GM21825 (cell line): ENCODE measurements at regions not wholly inside any gene's neighbourhood (a gene's known extent, or its start where the extent isn't known, plus 50 kb on each side); places are given as distances from the start of the nearest gene placed in this dataset.
"Not testable (repeated sequence)": the region's sequence is repeated elsewhere in the genome, so short reads cannot be mapped to it uniquely, and the experiment has no call there.

Experiments
- ATAC-seq: cut with Tn5 transposase; IDR thresholded peaks from one replicate; pipeline ENCODE4 v1.9.1; 2021; ENCODE audit warnings: mild to moderate bottlenecking, moderate library complexity; ENCODE audit not compliant: unreplicated experiment

DNA sequence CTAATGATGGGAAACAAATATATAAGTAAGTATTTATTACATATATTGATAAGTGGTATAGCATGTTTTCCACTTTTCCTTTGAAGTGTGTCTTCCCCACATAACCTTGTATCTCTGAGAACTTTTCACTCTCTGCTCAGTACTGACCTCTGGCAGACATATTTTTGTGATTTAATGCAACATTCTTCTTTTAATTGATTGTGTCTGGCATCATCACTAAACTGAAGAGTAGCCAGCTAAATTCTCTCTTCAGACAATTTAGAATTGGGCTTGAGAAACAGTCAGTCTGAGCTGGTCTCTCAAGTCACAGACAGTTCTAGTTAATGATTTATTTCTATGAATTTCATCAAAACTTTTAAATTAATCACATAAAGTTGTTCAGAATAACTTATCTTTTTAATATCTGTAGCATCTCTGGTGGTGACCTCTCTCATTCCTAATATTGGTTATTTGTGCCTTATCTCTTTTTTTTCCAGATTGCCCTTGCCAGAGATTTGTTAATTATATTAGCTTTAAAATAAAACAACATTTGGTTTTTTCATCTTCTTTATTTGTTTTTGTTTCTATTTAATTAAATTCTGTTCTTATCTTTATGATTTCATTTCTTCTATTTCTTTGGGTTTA lies 230.0 kb upstream of the VLDLR start:
- not testable (repeated sequence) for ATAC-seq

DNA sequence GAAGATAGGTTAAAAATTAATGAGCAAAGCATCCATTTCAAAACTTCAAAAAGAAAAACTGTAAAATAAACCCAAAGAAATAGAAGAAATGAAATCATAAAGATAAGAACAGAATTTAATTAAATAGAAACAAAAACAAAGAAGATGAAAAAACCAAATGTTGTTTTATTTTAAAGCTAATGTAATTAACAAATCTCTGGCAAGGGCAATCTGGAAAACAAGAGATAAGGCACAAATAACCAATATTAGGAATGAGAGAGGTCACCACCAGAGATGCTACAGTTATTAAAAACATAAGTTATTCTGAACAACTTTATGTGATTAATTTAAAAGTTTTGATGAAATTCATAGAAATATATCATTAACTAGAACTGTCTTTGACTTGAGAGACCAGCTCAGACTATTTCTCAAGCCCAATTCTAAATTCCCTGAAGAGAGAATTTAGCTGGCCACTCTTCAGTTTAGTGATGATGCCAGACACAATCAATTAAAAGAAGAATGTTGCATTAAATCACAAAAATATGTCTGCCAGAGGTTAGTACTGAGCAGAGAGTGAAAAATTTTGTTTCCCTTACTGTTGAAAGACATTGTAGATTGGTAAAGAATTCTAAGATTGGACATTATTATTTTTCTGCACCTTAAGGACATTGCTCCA lies 227.4 kb upstream of the VLDLR start:
- not testable (repeated sequence) for ATAC-seq

DNA sequence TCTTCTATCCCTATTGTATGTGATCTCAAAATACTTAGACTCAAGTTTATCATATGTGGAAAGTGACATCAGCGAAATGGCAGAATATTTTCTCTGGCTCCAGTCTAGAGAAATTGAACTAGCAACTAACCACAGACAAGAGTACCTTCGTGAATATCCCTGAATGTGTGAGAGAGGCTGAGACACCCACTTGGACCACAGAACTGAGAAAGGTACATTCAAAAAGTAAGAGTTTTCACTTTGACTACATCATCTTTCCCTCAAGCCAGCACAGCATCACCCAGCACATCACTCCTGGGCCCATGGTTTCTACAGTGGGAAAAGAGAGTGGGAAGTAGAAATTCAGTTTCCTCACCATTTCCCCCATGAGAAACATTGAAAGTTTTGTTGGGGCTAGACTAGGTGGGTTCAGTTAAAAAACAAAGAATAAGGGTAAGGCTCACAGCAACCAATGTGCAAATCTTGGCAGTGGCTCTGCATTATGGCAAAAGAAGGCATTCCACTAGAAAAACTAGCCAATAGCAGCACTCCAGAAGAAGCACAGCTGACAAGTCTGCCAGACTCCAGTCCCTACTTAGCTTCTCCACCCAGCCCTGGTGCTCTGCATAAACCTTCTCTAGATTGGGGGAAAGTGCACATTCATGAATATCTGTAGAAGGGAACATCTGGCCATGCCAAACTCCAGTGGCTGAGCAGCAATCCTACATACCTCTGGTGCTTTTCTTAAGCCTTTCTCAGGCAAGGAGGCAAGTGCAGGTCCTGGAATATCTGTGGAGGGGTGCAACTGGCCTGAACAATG lies 225.6 kb upstream of the VLDLR start:
- ATAC-seq = no peak

DNA sequence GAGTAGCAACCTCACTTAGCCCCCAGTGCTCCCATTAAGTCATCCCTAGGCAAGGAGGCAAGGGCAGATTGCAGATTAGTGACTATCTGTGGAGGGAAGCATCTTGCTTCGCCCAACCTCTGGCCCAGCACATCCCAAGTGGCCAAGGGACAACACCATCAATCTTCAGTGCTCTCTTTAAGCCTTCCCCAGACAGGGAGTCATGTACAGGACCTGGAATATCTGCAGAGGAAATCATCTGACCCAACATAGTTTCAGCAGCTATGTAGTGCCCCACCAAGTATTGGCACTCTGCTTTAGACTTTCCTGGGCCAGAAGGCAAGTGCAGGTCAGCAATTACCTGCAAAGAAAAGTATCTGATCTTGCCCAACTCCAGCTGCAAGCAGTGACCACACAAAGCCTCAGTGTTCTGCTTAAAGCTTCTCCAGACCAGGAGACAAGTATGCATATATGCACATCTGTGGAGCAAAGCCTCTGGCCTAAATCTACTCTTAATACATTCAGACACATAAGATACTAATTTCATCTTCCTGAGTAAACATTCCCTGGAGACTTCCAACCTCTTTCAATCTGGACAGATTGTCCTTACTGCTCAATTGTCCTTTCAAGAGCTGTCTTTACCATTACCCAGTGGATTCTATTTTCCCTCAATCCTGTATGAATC lies 224.8 kb upstream of the VLDLR start:
- ATAC-seq = no peak

DNA sequence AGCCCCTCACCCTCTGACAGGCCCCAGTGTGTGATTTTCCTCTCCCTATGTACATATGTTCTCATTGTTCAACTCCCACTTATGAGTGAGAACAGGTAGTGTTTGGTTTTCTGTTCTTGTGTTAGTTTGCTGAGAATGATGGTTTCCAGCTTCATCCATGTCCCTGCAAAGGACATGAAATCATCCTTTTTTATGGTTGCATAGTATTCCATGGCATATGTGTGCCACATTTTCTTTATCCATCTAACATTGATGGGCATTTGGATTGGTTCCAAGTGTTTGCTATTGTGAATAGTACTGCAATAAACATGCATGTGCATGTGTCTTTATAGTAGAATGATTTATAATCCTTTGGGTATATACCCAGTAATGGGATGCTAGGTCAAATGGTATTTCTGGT lies 223.7 kb upstream of the VLDLR start:
- not testable (repeated sequence) for ATAC-seq

DNA sequence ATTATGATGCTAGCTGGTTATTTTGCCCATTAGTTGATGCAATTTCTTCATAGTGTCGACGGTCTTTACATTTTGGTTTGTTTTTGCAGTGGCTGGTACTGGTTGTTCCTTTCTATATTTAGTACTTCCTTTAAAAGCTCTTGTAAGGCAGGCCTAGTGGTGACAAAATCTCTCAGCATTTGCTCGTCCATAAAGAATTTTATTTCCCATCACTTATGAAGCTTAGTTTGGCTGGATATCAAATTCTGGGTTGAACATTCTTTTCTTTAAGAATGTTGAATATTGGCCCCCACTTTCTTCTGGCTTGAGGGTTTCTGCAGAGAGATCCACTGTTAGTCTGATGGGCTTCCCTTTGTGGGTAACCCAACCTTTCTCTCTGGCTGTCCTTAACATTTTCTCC lies 219.8 kb upstream of the VLDLR start:
- ATAC-seq = not testable (repeated sequence)

DNA sequence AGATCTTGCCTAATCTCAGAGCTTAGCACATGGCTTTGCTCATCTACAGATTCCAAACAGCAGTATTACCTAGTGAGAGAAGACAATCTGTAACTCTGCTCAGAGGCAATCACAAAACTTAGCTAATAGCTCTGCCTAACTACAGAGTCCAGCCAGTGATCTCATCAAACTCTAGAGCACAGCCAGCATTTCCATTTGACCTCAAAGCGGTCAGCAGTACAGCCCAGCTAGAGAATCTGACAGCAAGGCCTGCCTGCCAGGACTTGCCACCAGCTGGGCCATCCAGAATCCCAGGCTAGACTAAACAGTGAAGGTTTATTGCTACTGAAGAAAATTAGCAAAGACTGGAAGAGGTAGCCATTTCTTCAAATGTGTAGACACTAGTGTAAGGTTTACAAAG lies 217.9 kb upstream of the VLDLR start:
- ATAC-seq = no peak

DNA sequence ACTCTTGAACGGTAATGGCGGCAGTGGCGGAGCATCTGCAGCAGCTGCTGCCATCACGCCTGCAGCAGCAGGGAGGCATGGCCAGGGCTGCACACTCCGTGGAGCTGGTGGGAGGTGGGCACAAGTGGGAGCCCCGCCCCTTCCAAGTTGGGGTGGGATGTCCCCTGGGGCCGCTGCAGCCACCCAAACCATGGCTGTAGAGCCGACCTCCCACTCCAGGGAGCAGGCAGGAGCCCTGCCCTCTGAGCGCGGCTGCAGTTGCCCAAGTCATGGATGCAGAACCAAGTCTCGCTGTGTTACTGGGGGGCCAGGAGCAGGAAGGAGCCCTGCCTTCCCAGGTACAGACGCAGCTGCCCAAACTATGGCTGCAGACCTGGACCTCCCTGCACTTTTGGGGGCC lies 215.3 kb upstream of the VLDLR start:
- ATAC-seq = no peak

DNA sequence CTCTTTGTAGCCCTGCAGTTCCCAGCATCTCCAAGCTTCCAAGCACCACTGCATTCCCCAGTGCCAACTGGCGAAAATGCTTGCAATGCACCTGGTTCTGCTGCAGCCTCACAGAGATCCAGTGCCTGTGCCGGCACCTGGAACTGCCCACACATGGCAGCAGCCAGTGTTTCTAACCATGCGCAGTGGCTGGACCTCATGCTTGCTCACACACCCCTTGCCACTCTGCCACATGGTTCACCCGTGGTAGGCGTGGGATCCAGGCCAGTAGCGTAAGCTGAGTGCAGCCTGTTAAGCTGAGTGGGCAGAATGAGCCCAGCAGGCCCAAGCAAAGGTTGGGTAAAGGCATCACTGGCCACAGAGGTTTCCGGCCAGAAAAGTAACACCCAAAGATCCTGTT lies 214.1 kb upstream of the VLDLR start:
- ATAC-seq = no peak

DNA sequence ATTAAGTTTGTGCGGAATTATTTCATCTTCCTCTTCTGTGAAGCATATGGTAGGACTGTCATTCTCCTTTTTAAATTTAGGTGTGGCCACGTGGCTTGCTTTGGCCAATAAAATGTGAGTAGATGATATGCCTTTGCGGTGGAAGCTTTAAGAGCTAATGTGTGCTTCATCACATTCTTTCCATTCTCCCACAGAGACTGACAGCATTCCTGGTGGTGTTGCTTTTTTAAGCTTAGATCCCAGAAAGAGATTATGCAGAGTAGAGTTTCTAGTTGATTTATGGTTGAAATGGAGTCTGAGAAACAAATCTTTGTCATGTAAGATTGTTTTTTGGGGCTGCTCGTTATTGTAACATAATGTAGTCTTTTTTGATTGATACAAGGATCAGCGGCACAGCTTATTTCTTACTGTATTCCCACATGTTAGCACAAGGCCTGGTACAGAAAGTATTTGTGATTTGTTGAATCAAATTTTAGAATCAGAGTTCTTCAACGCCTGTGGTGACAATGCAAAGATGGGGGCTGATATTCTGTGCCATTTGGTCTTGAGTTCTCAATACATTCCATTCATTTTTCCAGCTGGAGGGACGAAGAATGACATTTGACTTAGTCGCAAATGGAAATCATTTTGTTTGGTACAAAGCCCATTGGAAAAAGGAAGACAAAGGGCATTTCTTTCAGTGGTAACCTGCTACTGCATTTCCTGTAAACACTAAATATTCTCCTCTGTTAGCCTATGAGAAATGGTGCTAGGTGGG lies 209.9 kb upstream of the VLDLR start:
- no peak for ATAC-seq

DNA sequence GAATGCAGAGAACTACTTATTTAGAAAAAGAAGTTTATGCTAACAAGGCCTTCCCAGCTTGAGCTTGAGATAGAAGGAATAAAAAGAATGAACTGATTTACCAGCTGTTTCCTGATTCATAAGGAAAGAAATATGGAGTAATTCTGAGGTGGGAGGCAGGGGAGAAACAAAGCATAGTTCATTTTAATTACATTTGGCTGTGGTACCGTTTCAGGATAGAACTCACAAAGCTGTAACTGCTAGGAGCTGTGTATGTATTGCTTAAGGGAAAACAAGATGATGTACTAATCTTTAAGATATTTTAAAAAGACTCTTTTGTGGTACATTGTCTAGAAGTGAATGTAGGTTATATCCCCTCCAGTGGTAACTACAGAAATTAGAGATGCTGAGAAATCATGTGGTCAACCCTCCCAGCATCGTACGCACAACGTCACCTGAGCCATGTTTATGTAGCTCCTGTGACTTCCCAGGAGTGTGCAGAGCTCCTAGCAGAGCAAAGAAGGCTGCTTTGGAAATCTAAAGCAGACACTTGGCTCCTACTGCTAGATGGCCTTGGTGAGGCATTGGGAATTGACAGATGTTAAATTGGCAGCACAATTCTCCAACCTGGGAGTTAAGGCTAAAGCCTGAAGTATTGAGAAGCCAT lies 208.3 kb upstream of the VLDLR start:
- ATAC-seq = no peak

DNA sequence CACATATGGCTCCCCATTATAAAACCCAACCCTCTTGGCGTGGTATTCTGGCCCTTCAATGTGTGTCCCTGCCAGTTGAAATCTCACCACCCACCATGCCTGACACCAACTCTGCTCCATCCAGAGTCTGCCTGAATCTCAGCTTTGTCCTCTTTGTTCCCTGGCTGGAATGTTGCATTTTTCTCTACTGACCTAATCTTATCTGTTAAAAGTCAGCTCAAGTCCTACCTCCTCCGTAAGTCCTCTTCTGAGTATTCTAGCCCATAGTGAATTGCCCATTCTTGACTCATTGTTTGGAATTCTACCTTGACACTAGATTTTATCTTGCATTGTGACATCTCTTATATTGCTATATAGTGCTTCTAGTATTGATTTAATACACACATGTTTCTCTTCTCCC lies 207.1 kb upstream of the VLDLR start:
- no peak for ATAC-seq

DNA sequence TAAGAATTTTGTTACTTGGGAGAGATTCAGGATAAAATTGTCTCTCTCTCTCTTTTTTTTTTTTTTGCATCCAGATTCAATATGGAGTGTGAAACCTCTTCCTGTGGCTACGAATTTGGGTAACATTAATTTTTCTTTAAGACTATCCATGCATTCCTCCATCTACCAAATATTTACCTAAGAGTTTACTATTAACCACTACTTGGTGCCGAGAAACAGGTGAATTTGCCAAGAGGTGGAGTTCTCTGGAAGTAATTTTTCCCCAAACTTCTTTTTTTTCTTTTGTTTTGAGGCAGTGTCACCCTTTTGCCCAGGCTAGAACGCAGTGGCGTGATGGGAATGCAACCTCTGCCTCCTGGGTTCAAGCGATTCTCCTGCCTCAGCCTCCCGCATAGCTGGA lies 206.3 kb upstream of the VLDLR start:
- no peak for ATAC-seq

DNA sequence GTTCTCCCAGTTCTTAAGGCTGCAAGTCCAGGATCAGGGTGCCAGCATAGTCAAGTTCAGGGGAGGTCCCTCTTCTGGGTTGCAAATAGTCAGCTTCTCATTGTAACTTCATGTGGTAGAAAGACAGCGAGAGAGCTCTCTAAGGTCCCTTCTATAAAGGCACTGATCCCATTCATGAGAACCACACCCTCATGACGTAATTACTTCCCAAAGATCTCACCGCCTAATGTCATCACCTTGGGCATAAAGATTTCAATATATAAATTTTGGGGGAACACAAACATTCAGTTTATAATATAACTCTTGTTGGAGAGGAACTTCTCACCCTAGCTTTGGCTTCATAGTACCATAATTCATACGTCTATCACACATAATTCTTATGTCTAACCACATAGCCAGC lies 203.9 kb upstream of the VLDLR start:
- no peak for ATAC-seq

DNA sequence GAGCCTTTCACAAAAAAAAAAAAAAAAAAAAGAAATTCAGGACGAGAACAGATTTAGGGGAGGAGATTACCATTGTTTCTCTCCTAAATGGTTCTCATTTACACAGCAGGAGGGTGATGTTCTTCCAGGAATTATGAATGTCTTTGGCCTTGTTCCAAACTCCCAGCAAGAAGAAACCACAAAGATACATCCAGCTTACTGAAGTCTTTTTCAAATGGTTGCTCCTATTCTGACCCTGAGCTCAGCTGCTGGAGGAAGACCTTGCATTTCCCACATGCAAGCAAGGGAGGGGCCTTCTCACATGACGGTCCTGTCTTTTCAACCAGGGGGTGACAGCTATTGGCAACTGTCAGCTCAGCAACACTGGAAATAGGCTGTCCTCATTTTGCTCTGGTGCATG lies 203.0 kb upstream of the VLDLR start:
- no peak for ATAC-seq

DNA sequence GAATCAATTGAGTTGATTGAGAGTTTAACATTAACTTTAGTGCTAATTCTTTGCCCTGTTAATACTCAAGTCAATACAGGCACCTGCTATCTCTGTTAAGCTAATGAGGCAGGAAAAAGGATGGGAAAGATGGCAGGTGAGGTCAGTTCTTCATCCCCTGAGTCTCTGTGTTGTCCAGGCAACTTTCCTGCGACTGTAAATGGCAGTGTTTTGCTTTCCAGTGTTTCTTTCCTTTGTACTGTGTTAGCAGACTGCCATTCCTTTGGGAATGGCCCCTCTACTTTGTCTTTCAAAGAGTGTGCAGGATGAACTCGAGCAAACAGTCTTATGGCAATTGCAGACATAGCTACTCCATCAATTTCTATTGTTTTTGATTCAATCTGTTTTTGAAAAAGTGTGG lies 202.2 kb upstream of the VLDLR start:
- ATAC-seq = no peak

DNA sequence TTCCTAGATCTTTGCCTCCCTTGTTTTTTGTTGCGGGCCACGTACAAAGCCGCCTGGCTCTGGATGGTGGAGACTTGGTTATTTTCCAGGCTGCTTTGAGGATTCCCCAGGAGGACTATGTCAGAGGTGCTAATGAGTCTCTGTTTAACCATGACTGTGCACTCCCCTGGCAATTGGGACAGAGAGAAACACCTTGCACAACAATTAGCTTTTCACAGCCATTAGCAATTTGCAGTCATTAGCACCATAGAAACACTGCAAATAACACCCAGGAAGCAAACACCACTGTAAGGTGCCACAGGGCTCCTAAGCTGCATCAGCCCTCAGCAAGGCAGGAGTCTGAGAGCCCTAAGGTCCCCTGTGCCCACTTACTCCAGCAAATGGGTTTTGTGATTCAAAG lies 201.0 kb upstream of the VLDLR start:
- no peak for ATAC-seq

DNA sequence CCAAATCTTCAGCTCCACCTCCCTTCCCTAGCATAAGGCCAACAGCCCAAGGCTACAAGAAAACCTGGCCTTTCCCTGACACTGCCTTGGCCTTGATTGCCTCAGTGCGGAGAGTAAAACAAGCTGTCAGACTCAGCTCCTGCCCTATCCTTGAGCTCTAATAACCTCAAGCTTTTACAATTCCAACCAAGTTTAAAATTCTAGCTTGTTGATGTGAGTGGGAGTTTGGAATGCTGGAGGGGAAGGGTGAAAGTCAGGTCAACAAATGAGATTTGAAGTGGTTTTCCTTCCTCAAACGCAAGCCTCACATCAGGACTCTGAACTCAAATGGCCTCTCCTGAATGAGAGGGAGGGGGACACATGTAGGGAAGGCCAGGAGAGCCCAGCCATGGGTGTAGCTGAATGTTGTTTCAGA lies 197.0 kb upstream of the VLDLR start:
- no peak for ATAC-seq

DNA sequence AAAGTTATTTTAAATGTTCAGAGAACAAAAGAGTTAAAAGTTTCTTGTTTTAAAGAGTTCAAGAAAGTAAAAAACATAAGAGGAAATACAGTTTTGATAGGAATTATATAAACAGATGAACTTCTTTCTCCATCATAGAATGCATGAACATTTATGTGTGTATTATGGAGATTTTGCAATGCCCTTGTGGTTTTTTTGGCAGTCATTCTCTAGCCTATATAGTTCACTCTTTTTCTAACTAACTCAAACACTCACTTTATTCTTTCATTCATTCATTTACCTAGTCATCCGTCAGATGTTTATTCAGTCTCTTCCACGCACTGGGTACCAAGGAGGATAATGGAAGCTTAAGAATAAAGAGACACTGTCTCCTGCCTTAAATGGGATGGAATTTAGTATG lies 195.9 kb upstream of the VLDLR start:
- no peak for ATAC-seq

DNA sequence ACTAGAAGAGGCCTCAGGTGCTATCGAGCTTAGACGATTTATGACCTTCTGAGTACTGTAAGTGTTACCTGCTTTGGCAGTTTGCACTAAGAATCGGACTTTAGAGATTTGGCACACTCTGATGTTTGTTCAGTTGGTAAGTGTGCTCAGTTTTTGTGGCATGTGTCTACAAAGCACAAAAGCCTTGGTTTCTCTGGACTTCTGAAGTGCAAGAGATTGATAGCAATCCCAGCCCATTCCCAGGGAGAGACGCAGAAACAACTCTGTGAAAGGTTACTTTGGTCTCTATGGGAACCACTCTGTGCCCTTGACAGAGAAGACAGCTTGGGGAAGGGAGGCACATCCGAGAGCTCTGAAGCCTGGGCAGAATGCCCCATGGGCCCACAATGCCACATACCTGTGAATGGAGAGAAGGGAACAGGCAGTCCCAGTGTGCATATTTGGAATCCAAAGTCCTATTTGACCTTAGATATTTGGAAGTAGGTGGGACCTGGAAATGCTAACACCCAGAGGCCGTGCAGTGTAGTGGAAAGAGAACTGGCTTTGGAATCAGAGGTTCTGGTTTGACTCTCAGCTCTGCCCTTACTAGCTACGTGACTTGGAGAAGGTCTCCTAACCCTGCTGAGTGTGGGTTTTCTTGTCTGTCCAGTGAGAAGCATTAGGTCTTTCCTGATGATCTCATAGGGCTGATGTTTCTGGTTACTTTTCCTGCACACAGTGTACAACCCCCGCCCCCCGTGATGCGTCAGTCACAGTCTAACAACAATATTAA lies 194.3 kb upstream of the VLDLR start:
- ATAC-seq = no peak
